Memory B cell (primary cell): ENCODE measurements at regions not wholly inside any gene's neighbourhood (a gene's known extent, or its start where the extent isn't known, plus 50 kb on each side); places are given as distances from the start of the nearest gene placed in this dataset.

ENCODE experiments used
- ATAC-seq: fragments of 150-1000 bp; cut with Tn5 transposase; 2 replicates; pipeline ENCODE4 v1.10.0; 2021; ENCODE audit warnings: low read depth, mild to moderate bottlenecking, moderate library complexity
- DNase-seq, 2 donors: peaks; one replicate each; pipeline ENCODE4 v3.0.0; 2022; ENCODE audit warnings: low spot score in 2 of 2
- H3K27ac Mint-ChIP-seq: one replicate; pipeline ENCODE4 v1.8.0; 2022; ENCODE audit warnings: mild to moderate bottlenecking, moderate library complexity, mixed read lengths
- H3K27me3 Mint-ChIP-seq: one replicate; pipeline ENCODE4 v1.8.0; 2022; ENCODE audit warnings: mixed read lengths
- H3K36me3 Mint-ChIP-seq: one replicate; pipeline ENCODE4 v1.8.0; 2022; ENCODE audit warnings: mild to moderate bottlenecking, mixed read lengths
- H3K4me1 Mint-ChIP-seq: one replicate; pipeline ENCODE4 v1.8.0; 2022; ENCODE audit warnings: mixed read lengths
- H3K4me3 Mint-ChIP-seq: one replicate; pipeline ENCODE4 v1.8.0; 2022; ENCODE audit warnings: mild to moderate bottlenecking, moderate library complexity, mixed read lengths
- H3K9me3 Mint-ChIP-seq: one replicate; pipeline ENCODE4 v1.8.0; 2022; ENCODE audit warnings: mixed read lengths

DNA sequence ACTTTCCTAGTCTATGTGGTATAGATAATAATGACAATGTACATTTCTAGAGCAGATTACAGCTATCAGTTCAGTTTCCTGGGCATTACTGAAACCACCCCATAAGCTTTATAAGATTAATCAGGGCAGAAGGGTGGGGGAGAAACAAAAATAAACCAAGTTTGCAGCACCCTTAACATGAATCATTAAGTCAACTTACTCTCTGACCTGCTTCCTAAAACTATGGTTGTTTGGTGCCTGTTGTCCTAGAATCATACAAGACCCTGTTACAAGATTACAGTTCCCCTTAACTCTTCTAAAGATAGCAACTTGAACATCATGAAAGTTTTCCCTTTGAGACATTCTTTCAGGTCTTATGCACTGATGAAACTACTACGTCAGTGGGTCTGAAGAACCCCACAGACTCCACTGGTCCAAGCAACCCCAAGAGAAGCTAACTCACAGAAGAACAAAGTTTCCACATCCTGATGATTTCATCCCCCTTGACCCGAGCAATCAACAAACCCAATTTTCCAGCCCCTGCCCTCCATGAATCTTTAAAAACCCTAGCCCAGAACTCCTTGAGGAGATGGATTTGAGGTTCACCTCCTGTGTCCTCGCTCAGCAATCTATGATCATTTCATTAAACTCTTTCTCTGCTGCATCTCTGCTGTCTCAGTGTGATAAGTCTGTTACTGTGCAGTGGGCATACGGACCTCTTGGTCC lies 336.5 kb downstream of the FOXO1 start:
- H3K27me3 Mint-ChIP-seq = no peaks in the 10 kb centered on the region
- peaks cover 3% of the 10 kb centered on the region for H3K9me3 Mint-ChIP-seq
- DNase-seq = no peak
- H3K4me3 Mint-ChIP-seq = no peak overlapping the region
- no peak for ATAC-seq
- no peak overlapping the region for H3K27ac Mint-ChIP-seq
- peaks cover 10% of the 10 kb centered on the region for H3K4me1 Mint-ChIP-seq
- no peaks in the 10 kb centered on the region for H3K36me3 Mint-ChIP-seq

DNA sequence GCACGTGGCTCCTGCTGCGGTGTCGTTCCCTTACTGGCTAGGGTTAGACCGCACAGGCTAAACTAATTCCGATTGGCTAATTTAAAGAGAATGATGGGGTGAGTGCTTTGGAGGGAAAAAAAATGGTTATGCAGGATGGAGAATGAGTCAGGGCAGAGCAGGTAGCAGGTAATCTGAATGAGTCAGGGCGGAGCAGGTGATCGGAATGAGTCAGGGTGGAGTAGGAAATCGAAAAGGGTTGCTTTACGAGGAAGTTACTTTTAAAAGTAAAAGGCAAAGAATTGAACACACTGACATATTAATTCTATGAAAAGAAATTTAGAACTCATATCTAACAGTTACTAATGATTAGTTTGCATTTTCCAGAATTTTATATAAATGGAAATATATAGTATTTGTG lies 335.5 kb downstream of the FOXO1 start:
- no peak overlapping the region for H3K4me3 Mint-ChIP-seq
- no peak for ATAC-seq
- H3K27ac Mint-ChIP-seq = no peak overlapping the region
- H3K27me3 Mint-ChIP-seq = no peaks in the 10 kb centered on the region
- H3K4me1 Mint-ChIP-seq = peaks cover 5% of the 10 kb centered on the region
- H3K9me3 Mint-ChIP-seq = no peaks in the 10 kb centered on the region
- DNase-seq = no peak
- no peaks in the 10 kb centered on the region for H3K36me3 Mint-ChIP-seq

DNA sequence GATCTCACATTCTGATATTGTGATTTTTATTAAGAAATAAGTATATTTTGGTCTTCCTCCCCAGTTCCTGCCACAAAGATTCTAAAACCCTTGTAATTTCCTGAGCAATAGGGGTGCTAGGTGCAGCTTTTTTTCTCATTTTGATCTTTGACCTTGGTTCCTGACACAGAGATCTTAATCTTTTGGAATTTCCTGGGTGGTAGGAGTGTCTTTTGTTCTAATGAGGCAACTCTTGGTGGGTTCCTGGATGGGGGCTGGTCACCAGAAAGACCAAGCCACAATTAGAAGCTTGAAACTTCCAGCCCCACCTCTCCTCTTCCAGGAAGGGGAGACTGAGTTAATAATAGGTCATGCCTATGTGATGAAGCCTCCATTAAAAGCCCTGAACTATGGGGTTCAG lies 334.6 kb downstream of the FOXO1 start:
- Mint-ChIP-seq H3K27ac (no peak overlapping the region), H3K36me3 (no peaks in the 10 kb centered on the region), H3K27me3 (no peaks in the 10 kb centered on the region), H3K4me3 (no peak overlapping the region), H3K4me1 (peaks cover 5% of the 10 kb centered on the region), H3K9me3 (no peaks in the 10 kb centered on the region)
- DNase-seq (no peak), ATAC-seq (no peak)

DNA sequence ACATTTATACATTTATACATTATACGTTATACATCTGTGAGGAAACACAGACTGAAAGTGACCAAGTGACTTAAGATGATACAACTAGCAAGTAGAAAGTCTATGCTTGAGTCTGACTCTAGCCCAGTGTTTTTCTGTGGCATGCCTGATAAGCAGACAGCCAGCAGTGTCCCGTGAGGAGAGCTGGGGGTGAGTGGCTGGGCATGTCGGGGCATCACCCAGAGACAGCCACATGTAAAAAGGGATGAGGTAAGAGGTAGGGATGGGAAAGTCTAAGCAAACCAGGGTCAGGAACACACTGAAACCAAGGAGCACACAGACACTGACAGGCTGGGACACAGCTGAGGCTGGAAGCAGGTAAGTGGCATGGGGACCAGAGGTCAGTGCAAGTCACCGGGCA lies 333.2 kb downstream of the FOXO1 start:
- H3K27ac Mint-ChIP-seq = no peak overlapping the region
- H3K4me3 Mint-ChIP-seq = no peak overlapping the region
- no peak for ATAC-seq
- DNase-seq = no peak
- no peaks in the 10 kb centered on the region for H3K9me3 Mint-ChIP-seq
- H3K4me1 Mint-ChIP-seq = peaks cover 9% of the 10 kb centered on the region
- peaks cover 3% of the 10 kb centered on the region for H3K27me3 Mint-ChIP-seq
- no peaks in the 10 kb centered on the region for H3K36me3 Mint-ChIP-seq

DNA sequence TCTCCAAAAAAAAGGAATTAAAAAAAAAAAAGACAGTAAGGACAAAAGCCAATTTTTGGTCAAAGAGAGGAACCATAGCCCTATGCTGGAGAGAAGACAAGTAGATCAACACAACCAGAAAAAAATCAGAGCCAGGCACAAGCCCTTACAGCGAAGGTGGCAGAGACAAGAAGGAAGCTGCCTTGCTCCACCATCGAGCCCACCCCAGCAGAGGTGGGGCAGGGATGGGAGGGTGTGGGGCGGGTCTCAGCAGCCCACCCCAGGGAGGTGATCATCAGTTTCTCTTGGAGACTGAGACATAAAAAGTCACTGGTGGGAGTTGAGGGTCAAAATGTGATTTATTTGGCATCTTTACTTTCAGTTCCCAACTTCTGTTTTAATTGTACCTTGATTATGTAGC lies 332.4 kb downstream of the FOXO1 start:
- H3K9me3 Mint-ChIP-seq = no peaks in the 10 kb centered on the region
- DNase-seq (no peak), ATAC-seq (no peak)
- no peaks in the 10 kb centered on the region for H3K36me3 Mint-ChIP-seq
- H3K4me3 Mint-ChIP-seq = no peak overlapping the region
- H3K4me1 Mint-ChIP-seq = peaks cover 9% of the 10 kb centered on the region
- H3K27ac Mint-ChIP-seq = no peak overlapping the region
- peaks cover 3% of the 10 kb centered on the region for H3K27me3 Mint-ChIP-seq

DNA sequence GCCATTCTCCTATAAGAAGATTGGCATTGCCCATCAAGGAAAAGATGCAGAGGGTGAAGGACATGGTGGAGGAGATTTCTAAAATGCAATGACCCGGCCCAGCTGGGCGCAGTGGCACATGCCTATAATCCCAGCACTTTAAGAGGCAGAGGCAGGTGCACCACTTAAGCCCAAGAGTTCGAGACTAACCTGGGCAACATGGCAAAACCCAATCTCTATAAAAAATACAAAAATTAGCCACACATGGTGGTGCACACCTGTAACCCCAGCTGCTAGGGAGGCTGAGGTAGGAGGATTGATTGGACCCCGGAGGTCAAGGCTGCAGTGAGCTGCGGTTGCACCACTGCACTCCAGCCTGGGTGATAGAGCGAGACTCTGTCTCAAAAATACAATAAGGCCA lies 331.8 kb downstream of the FOXO1 start:
- Mint-ChIP-seq H3K27ac (no peak overlapping the region), H3K4me1 (peaks cover 9% of the 10 kb centered on the region), H3K4me3 (no peak overlapping the region), H3K9me3 (no peaks in the 10 kb centered on the region), H3K36me3 (no peaks in the 10 kb centered on the region), H3K27me3 (peaks cover 3% of the 10 kb centered on the region)
- ATAC-seq = no peak
- no peak for DNase-seq

DNA sequence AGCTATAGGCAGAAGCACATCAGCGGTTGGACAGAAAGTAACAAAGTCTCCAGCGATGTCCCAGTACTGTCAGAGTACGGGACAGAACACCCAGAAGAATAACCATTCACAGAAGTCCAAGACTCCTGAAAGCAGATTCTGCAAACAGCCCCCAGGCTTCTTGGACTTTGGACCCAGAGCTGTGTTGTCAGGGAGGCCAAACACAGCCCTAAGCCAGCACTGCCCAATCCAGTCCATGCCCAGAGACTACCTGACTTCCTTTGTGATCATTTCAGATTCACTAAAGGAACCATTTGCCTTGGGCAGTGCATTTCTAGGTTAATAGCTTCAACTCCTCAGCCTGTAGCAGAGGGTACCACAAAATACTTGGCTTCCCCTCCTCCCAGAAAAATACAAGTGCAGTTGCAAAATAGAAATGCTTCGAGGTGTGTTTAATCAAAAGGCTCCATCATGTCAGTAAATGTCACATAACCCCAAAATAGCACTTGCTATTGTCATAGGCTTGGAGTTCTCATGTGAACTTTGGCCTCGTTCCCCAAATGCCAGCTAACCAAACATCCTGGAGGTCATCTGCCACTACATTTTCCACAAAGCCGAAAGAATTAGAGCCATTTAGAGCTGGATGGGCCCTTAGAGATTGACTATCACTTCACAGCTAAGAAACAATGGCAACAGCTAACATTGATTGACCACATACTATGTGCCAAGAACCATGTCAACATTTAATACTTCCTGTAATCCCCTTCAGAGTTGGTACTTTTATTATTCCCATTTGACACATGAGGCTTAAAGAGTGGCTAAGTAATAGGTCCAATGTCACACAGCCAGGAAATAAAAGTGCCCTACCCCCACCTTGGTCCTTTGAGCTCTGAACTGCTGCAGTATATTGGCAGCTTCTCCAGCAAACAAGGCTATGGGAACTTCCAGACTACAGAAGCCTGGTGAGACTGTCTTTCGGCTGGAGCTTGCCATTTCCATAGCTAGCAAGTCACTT lies 329.9 kb downstream of the FOXO1 start:
- Mint-ChIP-seq H3K9me3 (no peaks in the 10 kb centered on the region), H3K27ac (no peak overlapping the region), H3K4me3 (no peak overlapping the region), H3K36me3 (no peaks in the 10 kb centered on the region), H3K4me1 (peaks cover 5% of the 10 kb centered on the region), H3K27me3 (peaks cover 3% of the 10 kb centered on the region)
- no peak for DNase-seq
- ATAC-seq = no peak

DNA sequence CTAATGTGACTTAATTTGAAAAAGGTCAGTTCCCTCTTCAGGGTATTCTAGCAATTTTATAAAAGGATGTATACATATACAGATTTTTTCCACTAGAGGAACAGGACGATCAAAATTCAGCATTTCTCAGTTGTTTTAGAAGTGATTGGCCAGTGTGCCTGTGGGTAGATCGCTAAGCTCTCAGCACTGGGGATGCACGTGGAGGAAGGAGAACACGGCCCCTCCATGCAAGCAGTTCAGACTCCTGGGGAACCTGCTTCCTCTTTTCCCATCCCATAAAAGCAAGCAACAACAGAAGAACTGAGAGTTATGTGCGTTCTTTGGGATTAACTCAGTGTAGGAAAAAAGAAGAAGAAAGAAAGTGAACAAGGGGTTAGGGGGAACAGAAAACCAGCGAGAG lies 328.8 kb downstream of the FOXO1 start:
- Mint-ChIP-seq H3K27me3 (peaks cover 3% of the 10 kb centered on the region), H3K27ac (no peak overlapping the region), H3K4me1 (peaks cover 5% of the 10 kb centered on the region), H3K9me3 (no peaks in the 10 kb centered on the region), H3K4me3 (no peak overlapping the region), H3K36me3 (no peaks in the 10 kb centered on the region)
- ATAC-seq (no peak), DNase-seq (no peak)

DNA sequence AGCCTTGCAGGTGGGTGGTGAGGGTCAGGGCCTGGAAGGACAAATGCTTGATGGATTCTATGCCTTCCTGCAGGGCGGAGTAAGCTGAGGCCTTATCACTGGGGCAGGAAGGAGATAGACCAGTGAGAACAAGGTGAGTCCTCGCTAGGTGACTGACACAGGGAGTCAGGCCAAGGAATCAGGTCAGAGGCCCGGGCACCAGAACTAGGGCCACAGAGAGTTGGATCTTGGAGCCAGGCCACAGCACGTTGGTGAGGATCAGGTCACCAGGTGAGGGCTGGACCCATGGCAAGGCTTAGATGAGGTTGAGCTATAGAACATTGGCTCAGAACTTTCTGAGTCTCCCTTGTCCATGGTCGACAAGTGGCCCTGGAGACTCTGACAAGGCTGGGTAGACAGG lies 328.2 kb downstream of the FOXO1 start:
- no peaks in the 10 kb centered on the region for H3K36me3 Mint-ChIP-seq
- no peak overlapping the region for H3K27ac Mint-ChIP-seq
- H3K4me1 Mint-ChIP-seq = peaks cover 5% of the 10 kb centered on the region
- no peak overlapping the region for H3K4me3 Mint-ChIP-seq
- ATAC-seq = no peak
- no peak for DNase-seq
- no peaks in the 10 kb centered on the region for H3K9me3 Mint-ChIP-seq
- peaks cover 3% of the 10 kb centered on the region for H3K27me3 Mint-ChIP-seq

DNA sequence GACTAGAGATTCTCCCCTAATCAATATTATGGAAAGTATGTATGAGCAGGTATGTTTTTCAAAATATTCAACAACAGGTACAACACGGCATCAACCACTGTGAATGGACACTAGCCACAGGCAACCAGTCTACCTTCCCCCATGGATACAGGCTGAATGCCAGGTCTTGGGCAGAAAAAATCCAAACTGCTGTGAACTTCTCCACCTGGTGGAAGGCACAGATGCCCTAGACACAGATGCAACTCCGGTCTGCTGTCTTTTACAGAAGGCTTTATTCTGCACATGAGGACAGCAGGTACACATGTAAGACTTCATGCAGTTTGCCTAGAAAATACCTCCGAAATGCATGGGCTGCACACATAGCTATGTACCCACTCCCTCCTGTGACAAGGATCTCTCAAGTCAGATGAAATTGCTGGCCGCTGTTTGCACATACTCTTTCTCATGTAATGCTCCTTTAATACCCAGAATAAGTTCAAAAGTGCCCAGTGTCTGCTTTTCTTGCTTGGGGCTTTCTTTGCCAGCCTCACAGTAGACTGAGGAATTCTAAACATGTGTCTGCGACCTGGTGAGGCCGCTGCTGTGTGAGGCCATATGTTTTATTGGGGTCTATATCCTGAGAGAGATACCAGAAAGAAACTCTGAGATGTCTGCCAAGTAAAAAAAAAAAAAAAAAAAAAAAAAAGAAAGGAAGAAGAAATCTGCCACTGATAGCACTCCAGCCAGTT lies 325.9 kb downstream of the FOXO1 start:
- H3K27ac Mint-ChIP-seq = no peak overlapping the region
- peaks cover 3% of the 10 kb centered on the region for H3K27me3 Mint-ChIP-seq
- no peak for ATAC-seq
- no peaks in the 10 kb centered on the region for H3K36me3 Mint-ChIP-seq
- no peak overlapping the region for H3K4me3 Mint-ChIP-seq
- peaks cover 9% of the 10 kb centered on the region for H3K4me1 Mint-ChIP-seq
- DNase-seq = no peak
- no peaks in the 10 kb centered on the region for H3K9me3 Mint-ChIP-seq

DNA sequence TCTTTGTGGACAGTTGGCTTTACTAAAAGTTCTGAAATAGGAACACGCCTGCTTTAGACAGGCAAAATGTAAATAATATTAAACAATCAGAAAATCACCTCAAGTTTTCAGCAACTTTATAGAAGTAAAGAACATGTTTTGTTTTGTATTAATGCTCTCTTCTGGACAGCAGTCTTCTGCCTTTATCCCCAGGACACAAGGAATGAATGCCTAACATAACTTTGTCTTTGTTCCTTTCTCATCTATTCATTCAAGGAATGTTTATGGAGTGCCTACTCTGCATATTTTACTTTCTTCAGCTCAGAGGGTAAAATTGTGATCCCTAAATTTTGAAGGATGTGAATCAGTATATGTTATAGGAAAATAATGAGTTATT lies 325.4 kb downstream of the FOXO1 start:
- Mint-ChIP-seq H3K4me3 (no peak overlapping the region), H3K27ac (no peak overlapping the region), H3K4me1 (peaks cover 9% of the 10 kb centered on the region), H3K9me3 (no peaks in the 10 kb centered on the region), H3K27me3 (peaks cover 3% of the 10 kb centered on the region), H3K36me3 (no peaks in the 10 kb centered on the region)
- ATAC-seq (no peak), DNase-seq (no peak)

DNA sequence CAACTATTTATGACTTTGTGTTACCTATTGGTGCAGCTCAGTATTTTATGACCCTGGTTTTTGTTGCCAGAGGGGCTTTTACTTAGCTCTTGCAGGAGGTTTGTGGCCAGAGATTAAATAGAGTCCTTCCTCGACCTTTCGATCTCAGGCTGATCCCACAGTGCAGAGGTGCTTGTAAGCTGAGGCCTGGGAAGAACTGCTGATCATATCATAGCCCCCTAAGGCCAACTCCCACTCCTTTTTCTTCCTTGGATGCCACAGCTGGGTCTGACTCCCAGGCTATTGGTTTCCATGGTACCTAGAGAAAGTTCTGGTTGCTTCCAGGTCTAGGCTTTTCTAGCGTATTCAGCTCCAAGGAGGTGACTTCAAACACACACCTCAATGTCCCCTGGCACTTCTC lies 324.9 kb downstream of the FOXO1 start:
- H3K27me3 Mint-ChIP-seq = peaks cover 3% of the 10 kb centered on the region
- H3K27ac Mint-ChIP-seq = no peak overlapping the region
- H3K36me3 Mint-ChIP-seq = no peaks in the 10 kb centered on the region
- H3K4me3 Mint-ChIP-seq = no peak overlapping the region
- ATAC-seq = no peak
- peaks cover 9% of the 10 kb centered on the region for H3K4me1 Mint-ChIP-seq
- no peak for DNase-seq
- no peaks in the 10 kb centered on the region for H3K9me3 Mint-ChIP-seq

DNA sequence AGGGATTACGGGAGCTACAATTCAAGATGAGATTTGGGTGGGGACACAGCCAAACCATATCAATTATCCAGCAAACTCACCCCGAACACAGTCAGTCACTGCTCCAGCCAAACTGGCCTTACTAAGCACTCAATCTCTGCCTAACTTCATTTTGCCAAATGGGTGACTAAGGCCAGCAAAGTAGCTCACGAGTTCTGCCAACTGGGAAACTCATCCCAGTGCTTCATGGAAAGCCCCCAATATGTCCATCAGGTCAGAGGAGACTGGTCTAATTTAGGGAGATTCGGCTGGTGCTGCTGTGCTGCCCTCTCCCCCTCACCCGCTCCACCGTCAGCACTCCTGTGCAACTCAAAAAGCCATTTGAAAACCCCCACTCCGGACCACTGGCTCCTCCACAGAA lies 324.0 kb downstream of the FOXO1 start:
- Mint-ChIP-seq H3K9me3 (no peaks in the 10 kb centered on the region), H3K36me3 (no peaks in the 10 kb centered on the region), H3K27me3 (peaks cover 3% of the 10 kb centered on the region), H3K4me3 (no peak overlapping the region), H3K4me1 (peaks cover 9% of the 10 kb centered on the region), H3K27ac (no peak overlapping the region)
- no peak for DNase-seq
- ATAC-seq = no peak

DNA sequence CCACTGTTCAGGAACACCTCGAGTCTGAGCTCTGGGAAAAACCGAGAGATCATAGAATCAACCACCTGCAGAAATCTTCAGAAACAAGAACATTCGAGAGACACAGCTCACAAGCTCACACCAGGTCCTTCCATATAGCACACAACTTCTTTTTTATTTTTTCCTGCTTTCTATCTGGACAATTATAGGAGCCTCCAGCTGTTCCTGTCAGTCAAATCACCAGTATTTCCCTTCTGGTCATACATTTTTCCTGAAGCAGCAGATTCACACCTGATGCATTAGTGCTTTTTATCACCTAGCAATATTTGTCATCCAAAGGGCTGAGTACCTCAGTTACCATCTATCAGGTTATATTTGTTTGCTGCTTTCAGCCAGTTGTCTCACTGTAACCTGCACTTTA lies 323.5 kb downstream of the FOXO1 start:
- no peak for ATAC-seq
- H3K27me3 Mint-ChIP-seq = peaks cover under 1% of the 10 kb centered on the region

More for the DNA sequence above, 323.5 kb downstream of the FOXO1 start:
- Mint-ChIP-seq H3K36me3 (no peaks in the 10 kb centered on the region), H3K4me3 (no peak overlapping the region), H3K9me3 (no peaks in the 10 kb centered on the region), H3K27ac (no peak overlapping the region), H3K4me1 (peaks cover 7% of the 10 kb centered on the region)
- DNase-seq = no peak
